Astrocyte of the spinal cord (primary cell): ENCODE measurements at regions not wholly inside any gene's neighbourhood (a gene's known extent, or its start where the extent isn't known, plus 50 kb on each side); places are given as distances from the start of the nearest gene placed in this dataset.

Experiments
- DNase-seq: peaks from one replicate; pipeline ENCODE4 v3.0.0; 2011; ENCODE audit warnings: low read depth, low spot score
- H3K4me3 ChIP-seq: 2 replicates; pipeline ENCODE4 v1.5.1; 2011; ENCODE audit warnings: low read depth, mild to moderate bottlenecking, low read length, moderate library complexity
- in situ Hi-C: cut with HindIII; loops from 2 replicates; pipeline ENCODE4 v1.10.0; 2017; ENCODE audit warnings: low sequenced_read_pairs
- TF ChIP-seq, protein P1 (sequence below): IDR thresholded peaks from 2 replicates; pipeline ENCODE4 v1.5.1; 2012; ENCODE audit warnings: low read depth, mild to moderate bottlenecking, low read length, inconsistent platforms

- in situ Hi-C loops = no loop called here
- DNase-seq = no peak
- H3K4me3 ChIP-seq = no peak overlapping the region
- TF ChIP-seq, protein P1, sequence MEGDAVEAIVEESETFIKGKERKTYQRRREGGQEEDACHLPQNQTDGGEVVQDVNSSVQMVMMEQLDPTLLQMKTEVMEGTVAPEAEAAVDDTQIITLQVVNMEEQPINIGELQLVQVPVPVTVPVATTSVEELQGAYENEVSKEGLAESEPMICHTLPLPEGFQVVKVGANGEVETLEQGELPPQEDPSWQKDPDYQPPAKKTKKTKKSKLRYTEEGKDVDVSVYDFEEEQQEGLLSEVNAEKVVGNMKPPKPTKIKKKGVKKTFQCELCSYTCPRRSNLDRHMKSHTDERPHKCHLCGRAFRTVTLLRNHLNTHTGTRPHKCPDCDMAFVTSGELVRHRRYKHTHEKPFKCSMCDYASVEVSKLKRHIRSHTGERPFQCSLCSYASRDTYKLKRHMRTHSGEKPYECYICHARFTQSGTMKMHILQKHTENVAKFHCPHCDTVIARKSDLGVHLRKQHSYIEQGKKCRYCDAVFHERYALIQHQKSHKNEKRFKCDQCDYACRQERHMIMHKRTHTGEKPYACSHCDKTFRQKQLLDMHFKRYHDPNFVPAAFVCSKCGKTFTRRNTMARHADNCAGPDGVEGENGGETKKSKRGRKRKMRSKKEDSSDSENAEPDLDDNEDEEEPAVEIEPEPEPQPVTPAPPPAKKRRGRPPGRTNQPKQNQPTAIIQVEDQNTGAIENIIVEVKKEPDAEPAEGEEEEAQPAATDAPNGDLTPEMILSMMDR = no peak
Observed at GRCh38 chr11:114988644-114989043, 310.3 kb downstream of the NXPE2 start.

- DNase-seq = no peak
- H3K4me3 ChIP-seq = no peak overlapping the region
- in situ Hi-C loops = no loop called here
- TF ChIP-seq, protein P1 = no peak
Observed at GRCh38 chr11:114989536-114989935, 311.2 kb downstream of the NXPE2 start.

GRCh38 chr11:115005663-115006062, 327.3 kb downstream of the NXPE2 start:
- in situ Hi-C loops = no loop called here
- no peak overlapping the region for H3K4me3 ChIP-seq
- no peak for DNase-seq
- TF ChIP-seq, protein P1 = no peak

DNA sequence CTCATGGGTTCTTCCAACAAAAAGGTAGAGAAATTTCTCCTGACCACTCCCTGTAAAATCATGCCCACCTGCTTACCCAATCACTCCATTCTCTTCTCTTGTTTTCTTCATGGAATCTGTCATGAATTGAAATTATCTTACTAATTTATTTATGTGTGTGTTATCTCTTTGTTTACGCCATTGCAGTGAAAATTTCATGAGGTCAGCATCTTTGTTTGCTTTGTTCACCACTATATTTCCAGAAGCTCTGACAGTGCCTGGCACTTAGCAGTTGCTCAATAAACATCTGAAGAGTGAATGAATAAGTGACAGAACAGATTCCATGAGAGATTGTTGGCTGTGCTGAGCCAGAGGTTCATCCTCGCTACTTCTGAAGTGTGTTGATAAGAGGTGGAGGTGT, 329.5 kb downstream of the NXPE2 start:
- in situ Hi-C loops = no loop called here
- H3K4me3 ChIP-seq = no peak overlapping the region
- no peak for DNase-seq
- TF ChIP-seq, protein P1 = no peak

DNA sequence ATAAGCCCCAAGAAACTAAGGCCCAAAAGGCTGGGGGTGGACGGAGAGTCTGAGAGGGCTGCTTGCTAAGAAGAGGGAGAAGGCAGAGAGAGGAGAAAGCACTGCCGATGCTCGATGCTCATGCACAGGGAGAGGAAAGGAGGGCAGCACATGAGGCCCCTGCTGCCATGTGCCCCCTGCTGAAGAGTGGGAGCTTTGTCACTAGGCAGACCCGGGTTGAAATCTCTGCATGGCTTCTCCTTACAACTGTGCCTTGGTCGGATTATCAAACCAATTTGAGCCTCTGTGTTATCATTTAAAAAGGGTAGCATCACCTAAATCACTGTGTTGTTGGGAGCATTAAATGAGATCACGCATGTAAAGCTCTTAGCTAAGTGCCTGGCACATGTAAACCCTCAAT, 330.5 kb downstream of the NXPE2 start:
- TF ChIP-seq, protein P1 = no peak
- in situ Hi-C loops = no loop called here
- H3K4me3 ChIP-seq = no peak overlapping the region
- DNase-seq = no peak

GRCh38 chr11:115017529-115017928, 339.2 kb downstream of the NXPE2 start:
- no peak for DNase-seq
- TF ChIP-seq, protein P1 = no peak
- in situ Hi-C loops = no loop called here
- H3K4me3 ChIP-seq = no peak overlapping the region

DNA sequence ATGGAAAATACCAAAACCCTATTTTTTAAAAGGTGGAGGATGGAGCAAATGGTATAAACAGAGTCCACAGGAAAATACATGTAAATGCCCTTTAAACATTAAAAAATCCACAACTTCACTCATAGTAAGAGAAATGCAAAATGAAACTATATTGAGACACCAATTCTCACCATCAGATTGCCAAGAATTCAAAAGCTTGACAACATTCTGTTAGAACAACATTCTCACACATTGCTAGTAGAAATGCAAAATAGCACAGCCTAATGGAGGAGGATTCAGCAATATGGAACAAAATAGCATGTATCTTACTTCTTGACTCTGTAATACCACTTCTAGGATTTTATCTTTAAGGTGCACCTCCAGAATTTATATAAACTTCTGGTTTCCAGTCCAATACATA, 351.8 kb downstream of the NXPE2 start:
- TF ChIP-seq, protein P1 = no peak
- no peak overlapping the region for H3K4me3 ChIP-seq
- in situ Hi-C loops = no loop called here
- no peak for DNase-seq
